ENCODE measurements at regions not wholly inside any gene's neighbourhood (a gene's known extent, or its start where the extent isn't known, plus 50 kb on each side); places are given as distances from the start of the nearest gene placed in this dataset.
"Not testable (repeated sequence)": the region's sequence is repeated elsewhere in the genome, so short reads cannot be mapped to it uniquely, and the experiment has no call there.

DNA sequence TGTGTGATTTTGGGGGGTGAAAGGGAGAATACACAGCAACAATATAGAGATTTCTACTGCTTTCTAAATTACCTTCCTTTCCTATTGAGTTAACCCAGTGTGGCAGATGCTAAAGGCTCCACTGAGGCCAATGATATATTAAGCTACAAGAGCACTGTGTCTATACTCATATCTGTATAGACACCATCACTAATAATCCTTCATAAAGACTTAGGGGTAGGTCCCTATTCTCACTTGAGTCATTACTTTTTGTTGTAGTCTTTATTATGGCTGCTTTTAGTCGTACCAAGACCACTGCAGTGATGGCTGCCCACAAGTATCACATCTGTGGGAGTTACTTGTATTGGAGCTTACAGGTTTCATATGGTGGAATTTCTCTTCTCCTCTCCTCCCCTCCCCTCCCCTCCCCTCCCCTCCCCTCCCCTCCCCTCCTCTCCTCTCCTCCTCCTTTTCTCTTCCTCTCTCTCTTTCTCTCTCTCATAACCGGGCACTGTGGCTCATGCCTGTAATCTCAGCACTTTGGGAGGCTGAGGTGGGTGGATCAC is 637.6 kb downstream of the ADCYAP1 start:
- TF ChIP-seq, protein P1, sequence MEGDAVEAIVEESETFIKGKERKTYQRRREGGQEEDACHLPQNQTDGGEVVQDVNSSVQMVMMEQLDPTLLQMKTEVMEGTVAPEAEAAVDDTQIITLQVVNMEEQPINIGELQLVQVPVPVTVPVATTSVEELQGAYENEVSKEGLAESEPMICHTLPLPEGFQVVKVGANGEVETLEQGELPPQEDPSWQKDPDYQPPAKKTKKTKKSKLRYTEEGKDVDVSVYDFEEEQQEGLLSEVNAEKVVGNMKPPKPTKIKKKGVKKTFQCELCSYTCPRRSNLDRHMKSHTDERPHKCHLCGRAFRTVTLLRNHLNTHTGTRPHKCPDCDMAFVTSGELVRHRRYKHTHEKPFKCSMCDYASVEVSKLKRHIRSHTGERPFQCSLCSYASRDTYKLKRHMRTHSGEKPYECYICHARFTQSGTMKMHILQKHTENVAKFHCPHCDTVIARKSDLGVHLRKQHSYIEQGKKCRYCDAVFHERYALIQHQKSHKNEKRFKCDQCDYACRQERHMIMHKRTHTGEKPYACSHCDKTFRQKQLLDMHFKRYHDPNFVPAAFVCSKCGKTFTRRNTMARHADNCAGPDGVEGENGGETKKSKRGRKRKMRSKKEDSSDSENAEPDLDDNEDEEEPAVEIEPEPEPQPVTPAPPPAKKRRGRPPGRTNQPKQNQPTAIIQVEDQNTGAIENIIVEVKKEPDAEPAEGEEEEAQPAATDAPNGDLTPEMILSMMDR (IDR thresholded peaks at IDR 0.05; ENCODE audit: insufficient read depth, low read length, severe bottlenecking), result no peak

DNA sequence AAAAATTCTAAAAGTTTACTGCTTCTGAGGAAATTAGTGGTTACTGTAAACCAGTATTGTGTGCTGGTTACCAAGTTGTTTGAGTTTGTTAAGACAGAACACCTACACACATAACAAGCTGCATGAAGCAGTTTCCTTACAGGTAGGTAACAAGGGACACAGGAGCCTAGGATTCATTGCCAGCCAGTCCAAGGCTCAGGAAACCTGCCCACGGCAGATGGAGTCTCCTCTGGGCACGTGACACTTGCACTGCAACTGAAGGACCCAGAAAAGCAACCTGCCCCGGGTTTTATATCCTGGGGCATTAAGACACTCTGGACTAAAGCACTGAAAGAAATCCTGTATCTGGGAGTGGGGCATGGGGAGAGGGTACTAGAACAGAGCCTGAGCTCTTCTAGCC is 639.3 kb downstream of the ADCYAP1 start:
- H3K36me3 ChIP-seq (ENCODE audit: control insufficient read depth, insufficient read depth, low read length), result no peaks in the 10 kb centered on the region
- no peak overlapping the region for H3K4me3 ChIP-seq (ENCODE audit: low read depth, low read length)
- DNase-seq (ENCODE audit: low read depth), result no peak
- no peaks in the 10 kb centered on the region for H3K27me3 ChIP-seq (ENCODE audit: control insufficient read depth, insufficient read depth, low read length)
- no peak for FAIRE-seq
- TF ChIP-seq, protein P1 (IDR thresholded peaks at IDR 0.05; ENCODE audit: insufficient read depth, low read length, severe bottlenecking), result no peak

More for the DNA sequence above, 637.6 kb downstream of the ADCYAP1 start:
- H3K27me3 ChIP-seq (ENCODE audit: control insufficient read depth, insufficient read depth, low read length), result no peaks in the 10 kb centered on the region
- no peak overlapping the region for H3K4me3 ChIP-seq (ENCODE audit: low read depth, low read length)
- FAIRE-seq, result no peak
- H3K36me3 ChIP-seq (ENCODE audit: control insufficient read depth, insufficient read depth, low read length), result no peaks in the 10 kb centered on the region
- no peak for DNase-seq (ENCODE audit: low read depth)

DNA sequence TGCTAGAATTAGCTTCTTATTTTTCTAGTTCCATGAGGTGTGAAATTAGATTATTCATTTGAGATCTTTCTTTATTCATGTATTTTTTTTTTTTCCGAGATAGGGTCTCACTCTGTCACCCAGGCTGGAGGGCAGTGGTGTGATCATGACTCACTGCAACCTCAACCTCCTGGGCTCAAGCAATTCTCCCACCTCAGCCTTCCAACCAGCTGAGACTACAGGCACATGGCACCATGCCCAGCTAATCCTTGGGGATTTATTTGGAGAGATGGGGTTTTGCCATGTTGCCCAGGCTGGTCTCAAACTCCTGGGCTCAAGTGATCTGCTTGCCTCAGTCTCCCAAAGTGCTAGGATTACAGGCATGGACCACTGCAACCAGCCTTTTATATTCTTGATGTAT is 653.0 kb downstream of the ADCYAP1 start:
- not testable (repeated sequence) for H3K27me3 ChIP-seq (ENCODE audit: control insufficient read depth, insufficient read depth, low read length); DNase-seq (ENCODE audit: low read depth); H3K4me3 ChIP-seq (ENCODE audit: low read depth, low read length); H3K36me3 ChIP-seq (ENCODE audit: control insufficient read depth, insufficient read depth, low read length); FAIRE-seq

DNA sequence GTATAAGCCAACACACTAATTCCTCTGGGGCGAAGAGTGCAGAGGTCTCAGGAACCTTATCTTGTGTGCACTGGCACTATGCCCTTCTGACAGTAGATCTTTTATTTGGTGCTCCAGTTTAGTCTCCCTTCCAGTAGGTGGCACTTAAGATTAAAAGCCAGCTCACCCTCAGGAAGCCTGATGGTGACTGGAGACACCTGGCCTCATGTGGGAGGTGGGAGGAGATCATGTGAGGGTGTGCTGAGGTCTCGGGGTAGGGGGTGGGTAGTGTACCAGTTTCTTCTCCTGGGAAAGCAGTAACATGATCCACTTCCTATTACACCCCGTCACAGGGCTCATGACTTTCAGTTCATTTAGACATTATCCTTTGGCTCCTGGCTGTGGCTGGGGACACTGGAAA is 654.9 kb downstream of the ADCYAP1 start:
- Histone ChIP-seq H3K36me3 (ENCODE audit: control insufficient read depth, insufficient read depth, low read length) (no peaks in the 10 kb centered on the region), H3K4me3 (ENCODE audit: low read depth, low read length) (no peak overlapping the region), H3K27me3 (ENCODE audit: control insufficient read depth, insufficient read depth, low read length) (no peaks in the 10 kb centered on the region)
- TF ChIP-seq, protein P1 (IDR thresholded peaks at IDR 0.05; ENCODE audit: insufficient read depth, low read length, severe bottlenecking), result no peak
- FAIRE-seq (no peak), DNase-seq (ENCODE audit: low read depth) (no peak)

DNA sequence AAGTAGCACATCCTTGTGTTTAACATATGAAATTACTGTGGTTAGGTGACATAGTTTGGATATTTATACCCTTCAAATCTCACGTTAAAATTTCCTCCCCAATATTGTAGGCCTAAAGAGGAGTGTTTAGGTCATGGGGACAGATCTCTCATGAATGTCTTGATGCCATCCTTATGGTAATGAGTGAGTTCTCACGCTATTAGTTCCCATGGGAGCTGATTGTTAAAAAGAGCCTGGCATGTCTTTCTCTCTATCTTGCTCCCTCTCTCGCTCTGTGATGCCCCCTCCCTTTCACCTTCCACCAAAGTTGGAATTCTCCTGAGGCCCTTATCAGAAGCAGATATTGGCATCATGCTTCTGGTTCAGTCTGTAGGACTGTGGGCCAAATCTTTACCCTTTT is 660.1 kb downstream of the ADCYAP1 start:
- H3K27me3 ChIP-seq (ENCODE audit: control insufficient read depth, insufficient read depth, low read length), result no peaks in the 10 kb centered on the region
- FAIRE-seq, result no peak
- TF ChIP-seq, protein P1 (IDR thresholded peaks at IDR 0.05; ENCODE audit: insufficient read depth, low read length, severe bottlenecking), result no peak
- H3K4me3 ChIP-seq (ENCODE audit: low read depth, low read length), result no peak overlapping the region
- DNase-seq (ENCODE audit: low read depth), result no peak
- no peaks in the 10 kb centered on the region for H3K36me3 ChIP-seq (ENCODE audit: control insufficient read depth, insufficient read depth, low read length)

DNA sequence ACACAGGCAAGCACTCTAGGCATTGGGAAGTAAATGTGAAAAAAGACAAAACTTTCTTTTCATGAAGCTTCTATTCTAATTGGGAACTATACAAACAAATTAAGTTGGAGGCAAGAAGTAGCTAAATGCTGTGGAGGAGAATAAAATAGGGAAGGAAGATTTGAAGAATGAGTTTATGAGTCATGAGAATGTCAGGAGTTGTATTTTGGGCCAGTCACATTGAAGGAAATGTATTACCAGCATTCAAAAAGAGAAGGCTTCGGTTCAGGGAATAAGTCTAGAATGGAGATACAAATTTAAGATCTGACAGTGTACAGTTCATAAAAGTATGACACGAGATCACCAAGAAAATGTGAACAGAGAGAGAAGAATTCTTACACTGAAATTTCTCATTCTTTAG is 666.5 kb downstream of the ADCYAP1 start:
- TF ChIP-seq, protein P1 (IDR thresholded peaks at IDR 0.05; ENCODE audit: insufficient read depth, low read length, severe bottlenecking), result no peak
- no peak overlapping the region for H3K4me3 ChIP-seq (ENCODE audit: low read depth, low read length)
- no peaks in the 10 kb centered on the region for H3K36me3 ChIP-seq (ENCODE audit: control insufficient read depth, insufficient read depth, low read length)
- FAIRE-seq (no peak), DNase-seq (ENCODE audit: low read depth) (no peak)
- no peaks in the 10 kb centered on the region for H3K27me3 ChIP-seq (ENCODE audit: control insufficient read depth, insufficient read depth, low read length)

Data from bronchial epithelial cell (primary cell).